Naive B cell (primary cell): ENCODE measurements at regions not wholly inside any gene's neighbourhood (a gene's known extent, or its start where the extent isn't known, plus 50 kb on each side); places are given as distances from the start of the nearest gene placed in this dataset.

ENCODE experiments used
- ATAC-seq, 2 donors: fragments of 150-1000 bp; cut with Tn5 transposase; 2 replicates each; pipeline ENCODE4 v1.10.0; 2021; ENCODE audit warnings: low read depth in 2 of 2, mild to moderate bottlenecking in 2 of 2, moderate library complexity in 2 of 2
- DNase-seq: peaks from one replicate; pipeline ENCODE4 v3.0.0; 2022
- H3K27ac Mint-ChIP-seq, 6 donors: one replicate each; pipeline ENCODE4 v1.8.0; 2020 to 2022; ENCODE audit warnings: mild to moderate bottlenecking in 6 of 6, mixed read lengths in 6 of 6, moderate library complexity in 5 of 6, inconsistent platforms in 2 of 6
- H3K27me3 Mint-ChIP-seq, 3 donors: one replicate each; pipeline ENCODE4 v1.8.0; 2021 to 2022; ENCODE audit warnings: mixed read lengths in 3 of 3, mild to moderate bottlenecking in 1 of 3
- H3K36me3 Mint-ChIP-seq, 2 donors: one replicate each; pipeline ENCODE4 v1.8.0; 2020 to 2022; ENCODE audit warnings: mixed read lengths in 2 of 2, inconsistent platforms in 1 of 2, mild to moderate bottlenecking in 1 of 2
- H3K4me1 Mint-ChIP-seq, 3 donors: one replicate each; pipeline ENCODE4 v1.8.0; 2020 to 2022; ENCODE audit warnings: mixed read lengths in 3 of 3, inconsistent platforms in 1 of 3, mild to moderate bottlenecking in 1 of 3, moderate library complexity in 1 of 3
- H3K4me3 Mint-ChIP-seq, 8 donors: one replicate each; pipeline ENCODE4 v1.8.0; 2020 to 2022; ENCODE audit warnings: mild to moderate bottlenecking in 8 of 8, mixed read lengths in 8 of 8, moderate library complexity in 8 of 8, inconsistent platforms in 2 of 8
- H3K9me3 Mint-ChIP-seq, 7 donors: one replicate each; pipeline ENCODE4 v1.8.0; 2020 to 2022; ENCODE audit warnings: mixed read lengths in 7 of 7, mild to moderate bottlenecking in 5 of 7, inconsistent platforms in 2 of 7, moderate library complexity in 1 of 7

DNA sequence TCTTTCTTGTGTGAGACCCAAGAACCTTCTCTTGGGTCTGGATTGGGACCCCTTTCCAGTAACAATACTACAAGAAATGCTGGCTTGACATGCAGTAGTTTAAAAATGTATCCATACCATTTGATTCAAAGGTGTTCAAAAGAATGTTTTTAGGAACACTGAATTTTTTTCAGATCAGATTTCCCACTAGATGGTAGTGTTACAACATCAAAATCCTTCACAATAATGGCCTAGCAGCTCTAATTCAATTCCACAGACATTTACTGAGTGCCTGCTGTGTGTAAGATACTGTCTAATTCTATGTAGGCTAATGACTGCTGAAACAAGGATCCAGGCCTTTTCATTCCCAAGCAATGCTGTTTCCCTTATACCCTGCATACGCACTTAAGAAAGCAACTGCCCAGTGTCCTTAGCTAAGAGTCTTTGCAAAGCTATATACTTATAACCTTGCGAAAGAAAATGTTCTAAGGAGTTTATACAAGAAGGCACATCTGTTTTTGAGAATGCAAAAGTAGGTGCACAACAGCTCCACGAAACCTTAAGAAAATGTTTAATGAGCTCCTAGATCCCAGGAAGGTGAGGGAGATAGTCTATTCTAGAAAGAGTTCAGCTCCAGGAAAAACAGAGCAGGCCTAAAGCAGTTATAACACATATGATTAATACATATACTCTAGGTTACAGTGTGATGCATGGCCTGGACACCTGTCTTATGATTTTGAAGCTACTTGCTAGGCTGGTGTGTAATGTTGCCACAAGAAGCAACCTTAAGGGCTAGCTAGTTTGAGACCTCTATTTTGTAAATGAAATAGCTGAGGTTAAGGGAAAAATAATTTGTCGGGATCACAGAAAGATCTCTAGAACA is 50.9 kb upstream of the PKP2 start:
- Mint-ChIP-seq H3K4me1 (no peaks in the 10 kb centered on the region), H3K4me3 (no peak overlapping the region), H3K27me3 (peaks cover 0 to 4% (median 0%) of the 10 kb centered on the region in 3 donors), H3K36me3 (no peaks in the 10 kb centered on the region), H3K27ac (no peak overlapping the region), H3K9me3 (no peaks in the 10 kb centered on the region)
- ATAC-seq (no peak), DNase-seq (no peak)

GRCh38 chr12:32946504-32947131 is 50.0 kb upstream of the PKP2 start:
- peaks cover 0 to 4% (median 0%) of the 10 kb centered on the region in 3 donors for H3K27me3 Mint-ChIP-seq
- ATAC-seq, result no peak
- no peaks in the 10 kb centered on the region for H3K4me1 Mint-ChIP-seq
- H3K4me3 Mint-ChIP-seq, result no peak overlapping the region
- no peaks in the 10 kb centered on the region for H3K36me3 Mint-ChIP-seq
- no peaks in the 10 kb centered on the region for H3K9me3 Mint-ChIP-seq
- no peak overlapping the region for H3K27ac Mint-ChIP-seq
- no peak for DNase-seq
